ENCODE measurements at regions not wholly inside any gene's neighbourhood (a gene's known extent, or its start where the extent isn't known, plus 50 kb on each side); places are given as distances from the start of the nearest gene placed in this dataset.
A peak's percentile ranks its signal among the peaks of the same experiment; 100 is the strongest.

GRCh38 chr2:198417836-198418235 lies 613.4 kb downstream of the PLCL1 start:
- DNase-seq (ENCODE audit: low spot score), result no peak

GRCh38 chr2:198414976-198415375 lies 610.6 kb downstream of the PLCL1 start:
- DNase-seq (ENCODE audit: low spot score), result no peak

GRCh38 chr2:198411936-198412335 lies 607.5 kb downstream of the PLCL1 start:
- DNase-seq (ENCODE audit: low spot score), result no peak

GRCh38 chr2:198408171-198408570 lies 603.8 kb downstream of the PLCL1 start:
- DNase-seq (ENCODE audit: low spot score), result no peak

- DNase-seq (ENCODE audit: low spot score), result no peak
Observed at GRCh38 chr2:198405311-198405710, 600.9 kb downstream of the PLCL1 start.

GRCh38 chr2:198401644-198402043 lies 597.3 kb downstream of the PLCL1 start:
- no peak for DNase-seq (ENCODE audit: low spot score)

GRCh38 chr2:198400999-198401398 lies 596.6 kb downstream of the PLCL1 start:
- no peak for DNase-seq (ENCODE audit: low spot score)

- no peak for DNase-seq (ENCODE audit: low spot score)
Observed at GRCh38 chr2:198394208-198394607, 589.8 kb downstream of the PLCL1 start.

GRCh38 chr2:198390670-198391069 lies 586.3 kb downstream of the PLCL1 start:
- no peak for DNase-seq (ENCODE audit: low spot score)

GRCh38 chr2:198387677-198388076 lies 583.3 kb downstream of the PLCL1 start:
- DNase-seq (ENCODE audit: low spot score), result no peak

- no peak for DNase-seq (ENCODE audit: low spot score)
Observed at GRCh38 chr2:198385856-198386255, 581.5 kb downstream of the PLCL1 start.

- DNase-seq (ENCODE audit: low spot score), result no peak
Observed at GRCh38 chr2:198385326-198385725, 580.9 kb downstream of the PLCL1 start.

- no peak for DNase-seq (ENCODE audit: low spot score)
Observed at GRCh38 chr2:198383392-198383791, 579.0 kb downstream of the PLCL1 start.

- no peak for DNase-seq (ENCODE audit: low spot score)
Observed at GRCh38 chr2:198382811-198383210, 578.4 kb downstream of the PLCL1 start.

GRCh38 chr2:198376677-198377076 lies 572.3 kb downstream of the PLCL1 start:
- DNase-seq (ENCODE audit: low spot score), result no peak

GRCh38 chr2:198375083-198375410 lies 570.7 kb downstream of the PLCL1 start:
- no peak for DNase-seq (ENCODE audit: low spot score)

- peak; percentile 37 for DNase-seq (ENCODE audit: low spot score)
Observed at GRCh38 chr2:198374375-198375082, 570.1 kb downstream of the PLCL1 start.

- DNase-seq (ENCODE audit: low spot score), result no peak
Observed at GRCh38 chr2:198371921-198372543, 567.6 kb downstream of the PLCL1 start.

GRCh38 chr2:198371329-198371728 lies 566.9 kb downstream of the PLCL1 start:
- no peak for DNase-seq (ENCODE audit: low spot score)

- no peak for DNase-seq (ENCODE audit: low spot score)
Observed at GRCh38 chr2:198368089-198368488, 563.7 kb downstream of the PLCL1 start.

GRCh38 chr2:198362740-198363139 lies 558.3 kb downstream of the PLCL1 start:
- DNase-seq (ENCODE audit: low spot score), result no peak

- no peak for DNase-seq (ENCODE audit: low spot score)
Observed at GRCh38 chr2:198359308-198359707, 554.9 kb downstream of the PLCL1 start.

GRCh38 chr2:198356157-198356556 lies 551.8 kb downstream of the PLCL1 start:
- DNase-seq (ENCODE audit: low spot score), result no peak

GRCh38 chr2:198351647-198352046 lies 547.3 kb downstream of the PLCL1 start:
- DNase-seq (ENCODE audit: low spot score), result no peak
